ENCODE measurements at regions not wholly inside any gene's neighbourhood (a gene's known extent, or its start where the extent isn't known, plus 50 kb on each side); places are given as distances from the start of the nearest gene placed in this dataset.

DNA sequence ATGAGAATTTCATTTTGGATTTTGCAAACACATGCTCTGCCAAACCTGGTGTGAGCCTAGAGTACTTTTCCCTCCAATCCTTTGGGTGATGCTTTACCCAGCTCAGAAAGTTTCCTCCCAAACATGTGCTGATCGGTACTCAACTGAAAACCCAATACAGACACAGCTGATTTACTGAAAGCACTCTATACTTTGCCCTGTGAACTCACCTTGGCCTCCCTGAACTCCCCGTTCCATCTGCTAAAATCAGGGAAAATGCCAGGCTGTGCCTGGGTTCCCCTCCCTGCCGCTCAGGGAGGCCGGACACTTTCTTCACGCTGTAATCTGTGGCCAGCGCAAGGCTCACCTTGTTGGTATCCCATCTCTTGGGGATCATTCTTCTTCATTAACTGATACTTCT lies 391.2 kb downstream of the CBLN2 start:
- intact Hi-C loops (cut with DNase I), result no loop called here
- Histone ChIP-seq H3K27ac (ENCODE audit: low read depth in 2 of 2, low read length in 2 of 2) (no peak overlapping the region), H3K27me3 (ENCODE audit: control insufficient read depth, insufficient read depth, low read length) (no peaks in the 10 kb centered on the region), H3K36me3 (ENCODE audit: control insufficient read depth in 2 of 3, insufficient read depth in 3 of 3, low read length in 3 of 3) (no peaks in the 10 kb centered on the region), H3K9me3 (ENCODE audit: control insufficient read depth in 2 of 3, insufficient read depth in 1 of 3, low read length in 3 of 3) (no peaks in the 10 kb centered on the region), H3K4me3 (ENCODE audit: low read length in 3 of 3) (no peak overlapping the region), H3K9ac (ENCODE audit: low read length in 3 of 3) (no peak overlapping the region), H3K4me1 (ENCODE audit: control insufficient read depth in 2 of 3, insufficient read depth in 2 of 3, low read depth in 1 of 3, low read length in 3 of 3) (no peaks in the 10 kb centered on the region)
- TF ChIP-seq, protein P1, sequence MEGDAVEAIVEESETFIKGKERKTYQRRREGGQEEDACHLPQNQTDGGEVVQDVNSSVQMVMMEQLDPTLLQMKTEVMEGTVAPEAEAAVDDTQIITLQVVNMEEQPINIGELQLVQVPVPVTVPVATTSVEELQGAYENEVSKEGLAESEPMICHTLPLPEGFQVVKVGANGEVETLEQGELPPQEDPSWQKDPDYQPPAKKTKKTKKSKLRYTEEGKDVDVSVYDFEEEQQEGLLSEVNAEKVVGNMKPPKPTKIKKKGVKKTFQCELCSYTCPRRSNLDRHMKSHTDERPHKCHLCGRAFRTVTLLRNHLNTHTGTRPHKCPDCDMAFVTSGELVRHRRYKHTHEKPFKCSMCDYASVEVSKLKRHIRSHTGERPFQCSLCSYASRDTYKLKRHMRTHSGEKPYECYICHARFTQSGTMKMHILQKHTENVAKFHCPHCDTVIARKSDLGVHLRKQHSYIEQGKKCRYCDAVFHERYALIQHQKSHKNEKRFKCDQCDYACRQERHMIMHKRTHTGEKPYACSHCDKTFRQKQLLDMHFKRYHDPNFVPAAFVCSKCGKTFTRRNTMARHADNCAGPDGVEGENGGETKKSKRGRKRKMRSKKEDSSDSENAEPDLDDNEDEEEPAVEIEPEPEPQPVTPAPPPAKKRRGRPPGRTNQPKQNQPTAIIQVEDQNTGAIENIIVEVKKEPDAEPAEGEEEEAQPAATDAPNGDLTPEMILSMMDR (IDR thresholded peaks at IDR 0.05; ENCODE audit: borderline replicate concordance, extremely low read depth, insufficient read depth), result no peak
- FAIRE-seq, result no peak
- DNase-seq, result no peak

DNA sequence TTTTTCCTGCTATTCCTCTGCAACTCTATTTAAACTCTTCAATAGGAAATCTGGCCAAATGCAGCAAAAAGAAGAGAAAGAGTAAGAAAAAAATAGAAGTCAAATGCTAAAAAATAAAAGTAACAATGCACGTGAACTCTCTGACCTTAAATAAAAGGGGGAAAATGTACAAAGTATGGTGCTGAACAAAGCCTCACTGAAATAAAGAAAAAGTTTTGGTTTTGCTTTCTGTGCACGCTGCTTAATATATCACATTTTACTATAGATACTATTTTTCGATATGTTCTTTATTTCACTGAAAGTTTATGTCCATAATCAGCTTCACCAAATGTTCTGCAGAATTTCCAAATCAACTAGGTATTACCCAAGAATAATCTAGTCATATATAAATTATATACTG lies 396.3 kb downstream of the CBLN2 start:
- intact Hi-C loops (cut with DNase I), result no loop called here
- H3K9me3 ChIP-seq (ENCODE audit: control insufficient read depth in 2 of 3, insufficient read depth in 1 of 3, low read length in 3 of 3), result no peaks in the 10 kb centered on the region
- H3K36me3 ChIP-seq (ENCODE audit: control insufficient read depth in 2 of 3, insufficient read depth in 3 of 3, low read length in 3 of 3), result no peaks in the 10 kb centered on the region
- no peaks in the 10 kb centered on the region for H3K27me3 ChIP-seq (ENCODE audit: control insufficient read depth, insufficient read depth, low read length)
- DNase-seq, result no peak
- no peak for FAIRE-seq
- H3K4me1 ChIP-seq (ENCODE audit: control insufficient read depth in 2 of 3, insufficient read depth in 2 of 3, low read depth in 1 of 3, low read length in 3 of 3), result no peaks in the 10 kb centered on the region
- no peak overlapping the region for H3K4me3 ChIP-seq (ENCODE audit: low read length in 3 of 3)
- TF ChIP-seq, protein P1 (IDR thresholded peaks at IDR 0.05; ENCODE audit: borderline replicate concordance, extremely low read depth, insufficient read depth), result no peak
- no peak overlapping the region for H3K27ac ChIP-seq (ENCODE audit: low read depth in 2 of 2, low read length in 2 of 2)
- no peak overlapping the region for H3K9ac ChIP-seq (ENCODE audit: low read length in 3 of 3)

DNA sequence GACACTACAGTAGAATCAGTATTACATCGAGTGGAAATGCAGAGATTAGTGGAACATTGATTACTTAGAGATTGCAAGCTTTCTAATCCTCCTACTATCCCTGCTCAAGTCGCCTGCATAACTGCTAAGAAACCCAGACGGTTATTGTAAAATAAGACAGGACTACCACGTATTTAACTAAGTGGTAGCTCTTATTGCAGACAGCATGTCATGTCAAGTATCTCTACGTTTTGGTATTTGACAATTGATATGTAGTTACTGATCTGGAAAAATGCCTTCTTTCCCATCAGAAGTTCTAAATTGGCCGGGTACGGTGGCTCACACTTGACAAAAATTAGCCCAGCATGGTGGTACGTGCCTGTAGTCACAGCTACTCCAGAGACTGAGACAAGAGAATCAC lies 404.1 kb downstream of the CBLN2 start:
- intact Hi-C loops (cut with DNase I), result no loop called here

DNA sequence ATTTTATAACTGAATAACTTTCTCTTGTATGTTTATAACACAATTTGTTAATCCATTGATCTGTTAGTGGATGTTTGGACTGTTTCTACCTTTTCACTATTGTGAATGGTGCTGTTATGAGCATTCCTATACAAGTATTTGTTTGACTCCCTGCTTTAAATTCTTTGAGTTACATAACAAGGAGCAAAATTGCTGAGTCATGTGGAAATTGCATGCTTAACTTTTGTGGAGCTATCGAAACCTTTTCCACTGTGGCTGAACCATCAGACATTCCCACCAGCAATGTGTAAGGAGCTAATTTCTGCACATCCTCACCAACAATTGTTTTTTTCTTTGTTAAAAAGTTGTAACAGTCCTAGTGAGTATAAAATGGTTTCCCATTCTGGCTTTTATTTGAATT lies 415.5 kb downstream of the CBLN2 start:
- Histone ChIP-seq H3K4me3 (ENCODE audit: low read length in 3 of 3) (no peak overlapping the region), H3K27ac (ENCODE audit: low read depth in 2 of 2, low read length in 2 of 2) (no peak overlapping the region), H3K9me3 (ENCODE audit: control insufficient read depth in 2 of 3, insufficient read depth in 1 of 3, low read length in 3 of 3) (no peaks in the 10 kb centered on the region), H3K36me3 (ENCODE audit: control insufficient read depth in 2 of 3, insufficient read depth in 3 of 3, low read length in 3 of 3) (no peaks in the 10 kb centered on the region), H3K4me1 (ENCODE audit: control insufficient read depth in 2 of 3, insufficient read depth in 2 of 3, low read depth in 1 of 3, low read length in 3 of 3) (no peaks in the 10 kb centered on the region), H3K27me3 (ENCODE audit: control insufficient read depth, insufficient read depth, low read length) (no peaks in the 10 kb centered on the region), H3K9ac (ENCODE audit: low read length in 3 of 3) (no peak overlapping the region)
- FAIRE-seq (no peak), DNase-seq (no peak)
- TF ChIP-seq, protein P1 (IDR thresholded peaks at IDR 0.05; ENCODE audit: borderline replicate concordance, extremely low read depth, insufficient read depth), result no peak
- intact Hi-C loops (cut with DNase I), result no loop called here

More for the DNA sequence above, 404.1 kb downstream of the CBLN2 start:
- Histone ChIP-seq H3K4me1 (ENCODE audit: control insufficient read depth in 2 of 3, insufficient read depth in 2 of 3, low read depth in 1 of 3, low read length in 3 of 3) (no peaks in the 10 kb centered on the region), H3K36me3 (ENCODE audit: control insufficient read depth in 2 of 3, insufficient read depth in 3 of 3, low read length in 3 of 3) (no peaks in the 10 kb centered on the region), H3K27ac (ENCODE audit: low read depth in 2 of 2, low read length in 2 of 2) (no peak overlapping the region), H3K4me3 (ENCODE audit: low read length in 3 of 3) (no peak overlapping the region), H3K9ac (ENCODE audit: low read length in 3 of 3) (no peak overlapping the region), H3K27me3 (ENCODE audit: control insufficient read depth, insufficient read depth, low read length) (no peaks in the 10 kb centered on the region), H3K9me3 (ENCODE audit: control insufficient read depth in 2 of 3, insufficient read depth in 1 of 3, low read length in 3 of 3) (no peaks in the 10 kb centered on the region)
- TF ChIP-seq, protein P1 (IDR thresholded peaks at IDR 0.05; ENCODE audit: borderline replicate concordance, extremely low read depth, insufficient read depth), result no peak
- FAIRE-seq (no peak), DNase-seq (no peak)
